ENCODE measurements at regions not wholly inside any gene's neighbourhood (a gene's known extent, or its start where the extent isn't known, plus 50 kb on each side); places are given as distances from the start of the nearest gene placed in this dataset.

DNA sequence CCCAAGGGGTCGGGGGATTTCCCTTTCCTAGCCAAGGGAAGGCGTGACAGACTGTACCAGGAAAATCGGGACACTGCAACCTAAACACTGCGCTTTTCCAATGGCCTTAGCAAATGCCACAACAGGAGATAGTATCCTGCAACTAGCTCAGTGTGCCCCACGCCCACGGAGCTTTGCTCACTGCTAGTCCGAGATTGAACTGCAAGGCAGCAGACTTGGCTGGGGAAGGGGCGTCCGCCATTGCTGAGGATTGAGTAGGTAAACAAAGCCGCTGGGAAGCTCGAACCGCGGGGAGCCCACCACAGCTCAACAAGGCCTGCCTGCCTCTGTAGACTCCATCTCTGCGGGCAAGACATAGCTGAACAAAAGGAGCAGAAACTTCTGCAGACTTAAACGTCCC lies 72.3 kb upstream of the THRB start:
- TF ChIP-seq, protein P1, sequence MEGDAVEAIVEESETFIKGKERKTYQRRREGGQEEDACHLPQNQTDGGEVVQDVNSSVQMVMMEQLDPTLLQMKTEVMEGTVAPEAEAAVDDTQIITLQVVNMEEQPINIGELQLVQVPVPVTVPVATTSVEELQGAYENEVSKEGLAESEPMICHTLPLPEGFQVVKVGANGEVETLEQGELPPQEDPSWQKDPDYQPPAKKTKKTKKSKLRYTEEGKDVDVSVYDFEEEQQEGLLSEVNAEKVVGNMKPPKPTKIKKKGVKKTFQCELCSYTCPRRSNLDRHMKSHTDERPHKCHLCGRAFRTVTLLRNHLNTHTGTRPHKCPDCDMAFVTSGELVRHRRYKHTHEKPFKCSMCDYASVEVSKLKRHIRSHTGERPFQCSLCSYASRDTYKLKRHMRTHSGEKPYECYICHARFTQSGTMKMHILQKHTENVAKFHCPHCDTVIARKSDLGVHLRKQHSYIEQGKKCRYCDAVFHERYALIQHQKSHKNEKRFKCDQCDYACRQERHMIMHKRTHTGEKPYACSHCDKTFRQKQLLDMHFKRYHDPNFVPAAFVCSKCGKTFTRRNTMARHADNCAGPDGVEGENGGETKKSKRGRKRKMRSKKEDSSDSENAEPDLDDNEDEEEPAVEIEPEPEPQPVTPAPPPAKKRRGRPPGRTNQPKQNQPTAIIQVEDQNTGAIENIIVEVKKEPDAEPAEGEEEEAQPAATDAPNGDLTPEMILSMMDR (conservative IDR thresholded peaks at IDR 0.05) = no peak
- no peak for TF ChIP-seq ZFX (IDR thresholded peaks at IDR 0.05)

Data from C4-2B (cell line).